Transverse colon (tissue), 4 donors: ENCODE measurements at regions not wholly inside any gene's neighbourhood (a gene's known extent, or its start where the extent isn't known, plus 50 kb on each side); places are given as distances from the start of the nearest gene placed in this dataset.

Source experiments
- CTCF ChIP-seq, 5 experiments: fragments of 200-600 bp in 3 of 5; fragments of 450-650 bp in 2 of 5; sonication (generic) in 3 of 5; IDR thresholded peaks; 1 replicate in 2 of 5; 2 replicates in 3 of 5; pipeline ENCODE4 v1.5.1; 2016 to 2017; ENCODE audit warnings: antibody characterized with exemption in 5 of 5, inconsistent platforms in 3 of 5, mild to moderate bottlenecking in 2 of 5, moderate library complexity in 1 of 5
- POLR2A ChIP-seq: fragments of 450-650 bp; IDR thresholded peaks from one replicate; pipeline ENCODE4 v1.6.1; 2016; ENCODE audit warnings: antibody characterized with exemption, mild to moderate bottlenecking, moderate library complexity
- POLR2AphosphoS5 ChIP-seq, 3 donors: sonication (generic); formaldehyde crosslinking; IDR thresholded peaks; one replicate each; pipeline ENCODE4 v1.6.1; 2016; ENCODE audit warnings: antibody characterized with exemption in 3 of 3

- no peak for TF ChIP-seq CTCF (IDR thresholded peaks at IDR 0.05)
- TF ChIP-seq POLR2A, result no peak
- no peak for TF ChIP-seq POLR2AphosphoS5 (IDR thresholded peaks at IDR 0.05)
These were observed 138.9 kb downstream of the PROX1 start for GRCh38 chr1:214126697-214127146.
